GM18867 (cell line): ENCODE measurements at regions not wholly inside any gene's neighbourhood (a gene's known extent, or its start where the extent isn't known, plus 50 kb on each side); places are given as distances from the start of the nearest gene placed in this dataset.
"Not testable (repeated sequence)": the region's sequence is repeated elsewhere in the genome, so short reads cannot be mapped to it uniquely, and the experiment has no call there.

ENCODE experiments used
- ATAC-seq: cut with Tn5 transposase; IDR thresholded peaks from one replicate; pipeline ENCODE4 v1.9.1; 2021; ENCODE audit warnings: mild to moderate bottlenecking, moderate library complexity; ENCODE audit not compliant: unreplicated experiment

GRCh38 chr3:164004205-164004604 lies 1074.1 kb downstream of the SI start:
- no peak for ATAC-seq

DNA sequence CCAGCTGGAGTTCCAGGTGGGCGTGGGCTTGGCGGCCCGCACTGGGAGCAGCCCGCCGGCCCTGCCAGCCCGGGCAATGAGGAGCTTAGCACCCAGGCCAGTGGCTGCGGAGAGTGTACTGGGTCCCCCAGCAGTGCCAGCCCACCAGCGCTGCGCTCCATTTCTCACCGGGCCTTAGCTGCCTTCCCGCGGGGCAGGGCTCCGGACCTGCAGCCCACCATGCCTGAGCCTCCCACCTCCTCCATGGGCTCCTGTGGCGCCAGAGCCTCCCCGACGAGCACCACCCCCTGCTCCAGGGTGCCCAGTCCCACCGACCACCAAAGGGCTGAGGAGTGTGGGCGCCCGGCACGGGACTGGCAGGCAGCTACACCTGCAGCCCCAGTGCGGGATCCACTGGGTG lies 1075.3 kb downstream of the SI start:
- not testable (repeated sequence) for ATAC-seq

- ATAC-seq, result no peak
Measured at GRCh38 chr3:163983940-163984339, 1094.4 kb downstream of the SI start.

DNA sequence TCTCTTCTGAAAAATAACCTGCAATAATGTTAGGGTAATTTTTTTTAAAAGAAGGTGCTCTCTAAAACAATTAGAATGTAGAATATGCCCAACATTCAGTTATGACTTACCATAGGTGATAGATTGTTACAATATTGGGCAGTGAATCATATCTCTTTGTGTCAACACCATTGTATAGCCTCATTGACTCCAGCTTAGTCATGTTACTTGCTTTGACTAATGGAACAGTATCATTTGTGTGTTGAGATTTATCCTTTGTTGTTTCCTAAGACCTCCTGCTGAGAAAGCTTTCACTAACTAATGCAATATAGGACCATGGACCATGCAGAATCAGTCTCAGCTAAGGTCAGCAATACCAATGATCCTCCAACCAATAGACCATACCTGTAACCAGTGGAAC lies 1106.4 kb downstream of the SI start:
- ATAC-seq, result no peak

DNA sequence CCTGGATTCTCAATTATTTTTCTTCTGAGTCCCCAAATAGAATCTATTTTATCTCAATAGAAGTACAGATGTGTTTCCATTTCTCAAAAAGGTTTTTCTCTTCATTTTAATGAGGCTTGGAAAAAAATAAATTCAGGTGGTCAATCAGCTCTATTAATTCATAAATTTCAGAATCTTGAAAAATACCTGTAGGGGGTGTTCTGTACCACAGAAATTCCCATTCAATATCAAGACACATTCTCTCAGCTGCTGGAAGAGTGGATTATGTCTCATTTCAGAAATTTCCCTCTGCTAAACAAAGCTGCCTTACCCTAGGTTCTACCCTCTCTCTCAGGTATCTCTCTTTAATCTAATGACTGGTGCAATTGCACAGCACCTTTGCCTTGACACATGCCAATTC lies 1121.2 kb downstream of the SI start:
- no peak for ATAC-seq

DNA sequence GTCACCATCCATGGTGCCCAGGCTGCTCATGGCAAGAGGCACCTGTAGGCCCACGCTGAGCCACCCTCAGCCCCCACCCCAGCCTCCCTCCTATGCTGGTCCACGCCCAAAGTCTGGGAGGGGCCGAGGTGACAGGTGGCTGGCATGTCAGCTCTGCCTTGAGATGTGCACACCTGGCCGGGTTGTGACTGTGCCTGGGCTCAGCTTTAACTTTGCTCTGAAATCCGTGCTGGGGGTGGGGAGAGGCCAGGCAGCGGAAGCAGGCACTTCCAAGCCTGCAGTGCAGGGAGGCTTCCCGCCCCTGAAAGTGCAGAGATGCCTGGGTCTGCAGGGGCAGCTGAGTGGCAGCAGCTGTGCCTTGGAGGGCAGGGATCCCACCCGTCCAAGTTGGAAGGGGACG lies 1124.8 kb downstream of the SI start:
- no peak for ATAC-seq

DNA sequence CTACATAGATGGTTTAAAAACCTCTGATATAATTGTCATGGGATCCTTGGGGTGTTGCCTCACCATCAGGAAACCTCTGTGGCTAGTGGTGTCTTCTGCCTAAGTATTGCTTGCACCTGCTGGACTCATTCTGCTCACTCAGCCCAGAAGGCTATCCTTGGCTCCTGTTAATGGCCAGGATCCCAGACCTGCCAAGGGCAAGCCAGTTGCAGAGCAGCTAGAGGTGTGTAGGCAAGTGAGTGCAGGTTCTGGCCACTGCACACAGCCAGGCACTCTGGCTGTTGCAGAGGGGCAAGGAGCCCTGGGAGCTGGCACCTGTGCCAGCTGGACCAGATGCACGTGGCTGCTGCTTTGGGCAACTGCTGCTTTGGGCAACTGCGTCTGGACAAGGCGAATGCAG lies 1125.8 kb downstream of the SI start:
- ATAC-seq, result no peak

DNA sequence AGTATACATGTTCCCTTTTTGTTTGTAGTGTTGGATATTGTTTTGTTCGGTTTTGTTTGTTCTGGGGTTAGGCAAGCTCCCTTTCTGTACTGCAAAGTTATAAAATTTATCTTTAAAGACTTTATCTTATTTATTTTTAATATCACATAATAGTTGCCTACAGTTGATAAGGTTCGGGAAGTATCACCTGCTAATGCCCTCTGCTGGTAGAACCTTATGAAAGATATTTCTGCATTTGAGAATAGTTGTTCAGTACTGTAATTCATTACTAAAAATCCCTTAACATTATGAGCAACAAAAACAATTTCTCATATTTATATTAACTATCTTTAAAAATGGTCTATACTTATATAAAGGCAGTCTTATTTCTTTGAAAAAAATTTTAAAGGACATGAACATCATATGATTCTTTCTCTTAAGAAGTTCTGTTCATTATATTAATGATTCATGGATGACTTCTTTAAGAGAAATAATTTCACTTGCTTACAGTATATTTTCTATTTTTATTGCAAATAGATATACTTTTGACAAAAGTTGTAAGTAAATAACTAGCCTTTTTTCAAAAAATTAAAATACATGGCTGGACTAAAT lies 1126.8 kb downstream of the SI start:
- ATAC-seq, result no peak

DNA sequence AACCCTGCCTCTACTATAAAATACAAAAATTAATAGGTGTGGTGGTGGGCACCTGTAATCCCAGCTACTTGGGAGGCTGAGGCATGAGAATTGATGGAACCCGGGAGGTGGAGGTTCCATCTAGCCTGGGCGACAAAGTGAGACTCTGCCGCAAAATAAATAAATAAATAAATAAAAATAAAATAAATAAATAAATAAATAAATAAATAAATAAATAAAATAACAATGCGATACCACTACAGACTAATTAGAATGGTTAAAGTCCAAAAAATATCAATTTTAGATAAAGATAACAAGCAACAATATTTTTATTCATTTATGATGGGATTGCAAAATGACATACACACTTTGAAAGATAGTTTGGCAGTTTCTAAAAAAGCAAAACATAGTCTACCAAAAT lies 1131.5 kb downstream of the SI start:
- no peak for ATAC-seq

GRCh38 chr3:163943664-163944063 lies 1134.6 kb downstream of the SI start:
- ATAC-seq, result no peak

GRCh38 chr3:163939926-163940325 lies 1138.4 kb downstream of the SI start:
- ATAC-seq, result no peak

GRCh38 chr3:163936543-163936942 lies 1141.8 kb downstream of the SI start:
- no peak for ATAC-seq

- no peak for ATAC-seq
Measured at GRCh38 chr3:163935411-163935810, 1142.9 kb downstream of the SI start.

GRCh38 chr3:163929069-163929652 lies 1149.1 kb downstream of the SI start:
- no peak for ATAC-seq

GRCh38 chr3:163927521-163927920 lies 1150.8 kb downstream of the SI start:
- ATAC-seq, result no peak

- ATAC-seq, result no peak
Measured at GRCh38 chr3:163924600-163924999, 1153.7 kb downstream of the SI start.

DNA sequence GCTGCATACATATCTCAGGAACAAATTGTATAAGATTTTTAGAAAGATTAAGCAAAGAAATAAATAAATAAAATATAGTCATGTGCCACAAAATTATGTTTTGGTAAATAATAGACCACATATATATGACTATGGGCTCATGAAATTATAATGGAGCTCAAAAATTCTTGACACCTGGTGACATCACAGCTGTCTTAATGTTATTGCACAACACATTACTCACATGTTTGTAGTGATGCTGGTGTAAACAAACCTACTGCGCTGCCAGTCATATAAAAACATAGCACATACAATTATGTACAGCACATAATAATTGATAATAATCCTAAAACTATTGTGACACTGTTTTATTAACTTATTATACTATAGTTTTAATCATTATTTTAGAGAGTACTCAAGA lies 1159.1 kb downstream of the SI start:
- ATAC-seq, result no peak

- no peak for ATAC-seq
Measured at GRCh38 chr3:163916596-163917560, 1161.4 kb downstream of the SI start.

DNA sequence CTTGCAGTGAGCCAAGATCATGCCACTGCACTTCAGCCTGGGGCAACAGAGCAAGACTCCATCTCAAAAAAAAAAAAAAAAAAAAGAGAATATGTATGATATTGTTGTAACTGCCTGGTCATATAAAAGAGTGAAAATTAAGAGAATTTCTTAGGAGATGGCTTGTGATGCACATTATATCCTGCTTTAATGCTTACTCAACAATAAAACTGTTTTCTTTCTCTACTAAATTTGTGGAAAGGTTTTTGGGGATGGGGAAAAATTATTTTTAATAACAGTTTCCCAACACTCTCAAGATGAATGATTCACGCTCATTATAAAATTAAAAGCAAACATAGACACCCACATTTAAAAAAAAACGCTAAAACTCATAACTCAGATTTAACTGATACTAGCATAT lies 1163.0 kb downstream of the SI start:
- no peak for ATAC-seq

- no peak for ATAC-seq
Measured at GRCh38 chr3:163914567-163914966, 1163.7 kb downstream of the SI start.

DNA sequence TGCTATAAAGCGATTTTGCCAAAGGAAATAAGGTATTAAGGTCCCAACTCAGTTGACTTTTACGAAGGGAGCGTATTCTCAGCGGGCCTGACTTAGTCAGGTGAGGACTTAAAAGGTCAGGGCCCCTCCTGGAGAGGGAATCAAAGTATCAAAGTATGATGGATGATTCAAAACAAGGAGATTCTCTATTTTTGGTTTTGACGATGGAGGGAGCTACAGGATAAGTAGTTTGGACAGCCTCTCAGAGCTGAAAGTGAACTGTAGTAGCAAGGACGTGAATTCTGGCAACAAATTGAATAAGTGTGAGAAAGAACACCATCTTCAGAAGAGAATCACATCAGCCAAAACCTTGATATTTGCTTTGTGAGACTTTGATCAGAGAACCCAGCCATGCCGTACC lies 1186.5 kb downstream of the SI start:
- no peak for ATAC-seq

- ATAC-seq, result no peak
Measured at GRCh38 chr3:163890661-163891060, 1187.6 kb downstream of the SI start.
